ENCODE measurements at regions not wholly inside any gene's neighbourhood (a gene's known extent, or its start where the extent isn't known, plus 50 kb on each side); places are given as distances from the start of the nearest gene placed in this dataset.

GRCh38 chr14:85241022-85241855 lies 288.7 kb upstream of the FLRT2 start:
- DNase-seq, result no peak
- in situ Hi-C loops (cut with HindIII; ENCODE audit: low pct_ligation_motif_present, low pct_unique_long_range_greater_than_20kb, low sequenced_read_pairs), result no loop called here

DNA sequence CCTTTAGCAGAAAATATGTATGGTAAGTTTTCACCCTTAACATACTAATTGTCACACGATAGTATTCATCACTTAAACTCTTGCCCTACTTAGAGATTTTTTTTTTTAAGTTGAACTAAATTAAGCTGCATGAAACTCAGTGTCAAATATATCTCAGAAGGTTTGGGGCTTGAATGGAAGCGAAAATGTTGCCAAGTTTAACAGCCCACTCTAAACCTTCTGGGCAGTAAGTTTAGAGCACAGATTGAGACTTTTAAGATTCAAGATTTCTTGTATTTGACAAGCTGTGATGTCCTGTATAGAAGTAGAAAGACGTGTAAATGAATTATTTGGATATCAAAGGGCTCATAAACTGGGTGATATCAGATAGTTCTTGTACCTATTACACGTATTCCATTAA lies 287.3 kb upstream of the FLRT2 start:
- in situ Hi-C loops (cut with HindIII; ENCODE audit: low pct_ligation_motif_present, low pct_unique_long_range_greater_than_20kb, low sequenced_read_pairs), result no loop called here
- no peak for DNase-seq

GRCh38 chr14:85243321-85243720 lies 286.6 kb upstream of the FLRT2 start:
- in situ Hi-C loops (cut with HindIII; ENCODE audit: low pct_ligation_motif_present, low pct_unique_long_range_greater_than_20kb, low sequenced_read_pairs), result no loop called here
- no peak for DNase-seq

GRCh38 chr14:85247071-85247470 lies 282.9 kb upstream of the FLRT2 start:
- no peak for DNase-seq
- in situ Hi-C loops (cut with HindIII; ENCODE audit: low pct_ligation_motif_present, low pct_unique_long_range_greater_than_20kb, low sequenced_read_pairs), result no loop called here

DNA sequence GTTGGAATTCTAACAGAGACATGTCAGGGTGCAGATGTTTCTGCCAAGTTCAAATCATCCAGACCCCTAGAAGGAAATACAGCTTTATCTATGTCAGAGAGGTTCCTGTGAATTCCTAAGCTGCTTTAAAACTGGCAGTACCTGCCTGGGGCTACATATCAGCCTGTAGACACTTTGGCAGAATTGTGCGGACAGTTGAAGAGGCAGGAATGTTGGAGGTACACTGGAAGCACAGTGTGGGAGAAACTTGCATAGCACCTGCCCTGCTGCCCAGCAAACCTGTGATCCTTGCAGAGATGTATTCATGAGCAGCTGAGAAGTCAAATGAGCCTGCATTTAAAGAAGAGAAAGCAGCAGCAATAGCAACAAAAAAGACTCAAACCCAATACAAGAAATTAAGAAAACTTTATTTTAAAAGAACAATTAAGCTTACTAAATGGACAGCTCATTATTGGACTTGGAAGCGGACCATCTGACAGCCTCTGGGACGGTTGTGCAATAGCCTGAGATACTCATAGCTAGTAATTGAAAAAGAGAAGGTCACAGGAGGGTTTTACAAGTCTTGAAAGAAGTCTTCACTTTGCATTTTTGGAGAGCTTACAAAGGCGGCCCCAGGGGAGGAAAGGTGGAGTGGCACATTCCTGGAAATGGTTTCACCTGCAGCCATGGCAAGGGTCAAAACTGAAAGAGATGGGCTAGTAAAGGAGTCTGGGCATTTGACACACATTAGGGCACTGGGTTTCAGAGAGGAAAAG lies 280.9 kb upstream of the FLRT2 start:
- in situ Hi-C loops (cut with HindIII; ENCODE audit: low pct_ligation_motif_present, low pct_unique_long_range_greater_than_20kb, low sequenced_read_pairs), result no loop called here
- no peak for DNase-seq

DNA sequence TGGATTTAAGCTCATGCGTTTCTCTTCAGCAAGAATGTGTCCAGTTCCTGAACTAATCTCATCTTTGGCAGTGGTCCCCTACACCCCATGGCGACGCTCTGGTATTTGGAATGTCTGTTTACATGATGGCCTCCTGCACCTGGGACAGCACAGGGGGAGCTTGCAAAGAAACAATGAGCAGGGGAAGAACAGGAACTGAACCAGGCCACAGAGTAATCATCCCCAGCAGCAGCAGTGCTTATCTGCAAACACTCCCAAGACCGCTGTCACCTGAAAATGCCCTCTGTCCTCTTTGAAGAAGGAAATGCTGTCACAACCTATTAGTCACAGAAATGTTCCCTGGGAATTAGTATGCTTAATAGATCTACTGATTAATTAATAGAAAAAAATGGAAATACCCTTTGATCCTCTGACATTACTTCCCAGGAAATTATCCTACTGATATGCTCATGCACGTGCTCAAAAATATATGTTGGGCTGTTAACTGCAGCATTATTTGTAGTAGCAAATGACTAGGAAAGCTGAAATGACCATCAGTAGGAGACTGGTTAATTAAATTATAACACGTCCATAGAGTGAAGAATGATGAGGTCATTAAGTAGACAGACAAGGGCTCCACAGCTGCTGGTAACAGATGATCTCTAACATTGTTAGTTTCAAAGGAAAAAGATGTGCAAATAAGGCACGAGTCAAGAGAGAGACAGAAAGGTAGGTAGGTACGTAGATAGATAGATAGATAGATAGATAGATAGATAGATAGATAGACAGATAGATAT lies 279.3 kb upstream of the FLRT2 start:
- in situ Hi-C loops (cut with HindIII; ENCODE audit: low pct_ligation_motif_present, low pct_unique_long_range_greater_than_20kb, low sequenced_read_pairs), result no loop called here
- DNase-seq, result no peak

DNA sequence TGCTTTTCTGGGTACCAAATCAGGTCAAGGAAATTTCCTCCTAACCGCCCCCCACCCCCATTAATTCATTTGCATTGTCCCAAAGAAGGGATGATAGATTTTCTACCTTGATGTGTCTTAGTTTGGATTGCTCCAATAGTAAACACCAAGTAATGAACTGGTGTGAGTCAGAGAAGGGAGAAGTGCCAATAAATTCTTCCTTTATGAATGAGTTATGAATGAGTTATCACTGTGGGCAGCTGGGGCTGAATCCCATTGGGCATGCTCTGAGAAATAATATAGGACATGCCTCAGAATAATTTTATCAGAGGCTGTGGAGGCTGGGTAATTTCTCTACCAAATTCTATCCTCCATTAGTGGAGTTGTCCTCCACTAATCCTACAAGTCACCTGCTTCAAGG lies 277.9 kb upstream of the FLRT2 start:
- DNase-seq, result no peak

DNA sequence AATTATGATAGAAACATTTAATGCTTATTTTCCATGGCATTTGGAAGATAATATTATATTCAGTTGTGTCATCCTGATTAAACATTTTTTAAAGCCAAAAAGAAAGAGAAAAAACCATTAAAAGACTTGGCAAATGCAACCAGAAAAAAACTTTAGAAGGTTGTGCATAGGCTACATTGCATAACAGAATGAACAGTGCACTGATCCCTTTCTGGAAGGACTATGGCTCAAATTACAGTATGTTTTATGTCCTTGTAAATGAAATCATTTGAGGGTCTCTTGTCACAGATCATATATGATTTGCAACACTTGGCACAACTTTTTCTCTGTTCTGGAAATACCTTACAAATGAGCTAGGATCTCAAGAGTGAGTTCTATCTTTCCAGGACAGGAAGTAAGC lies 275.2 kb upstream of the FLRT2 start:
- DNase-seq, result no peak
- in situ Hi-C loops (cut with HindIII; ENCODE audit: low pct_ligation_motif_present, low pct_unique_long_range_greater_than_20kb, low sequenced_read_pairs), result no loop called here

More for the DNA sequence above, 277.9 kb upstream of the FLRT2 start:
- in situ Hi-C loops (cut with HindIII; ENCODE audit: low pct_ligation_motif_present, low pct_unique_long_range_greater_than_20kb, low sequenced_read_pairs), result no loop called here

- no peak for DNase-seq
- in situ Hi-C loops (cut with HindIII; ENCODE audit: low pct_ligation_motif_present, low pct_unique_long_range_greater_than_20kb, low sequenced_read_pairs), result no loop called here
Observed at GRCh38 chr14:85257287-85257686, 272.7 kb upstream of the FLRT2 start.

- in situ Hi-C loops (cut with HindIII; ENCODE audit: low pct_ligation_motif_present, low pct_unique_long_range_greater_than_20kb, low sequenced_read_pairs), result no loop called here
- no peak for DNase-seq
Observed at GRCh38 chr14:85263916-85264675, 265.8 kb upstream of the FLRT2 start.

DNA sequence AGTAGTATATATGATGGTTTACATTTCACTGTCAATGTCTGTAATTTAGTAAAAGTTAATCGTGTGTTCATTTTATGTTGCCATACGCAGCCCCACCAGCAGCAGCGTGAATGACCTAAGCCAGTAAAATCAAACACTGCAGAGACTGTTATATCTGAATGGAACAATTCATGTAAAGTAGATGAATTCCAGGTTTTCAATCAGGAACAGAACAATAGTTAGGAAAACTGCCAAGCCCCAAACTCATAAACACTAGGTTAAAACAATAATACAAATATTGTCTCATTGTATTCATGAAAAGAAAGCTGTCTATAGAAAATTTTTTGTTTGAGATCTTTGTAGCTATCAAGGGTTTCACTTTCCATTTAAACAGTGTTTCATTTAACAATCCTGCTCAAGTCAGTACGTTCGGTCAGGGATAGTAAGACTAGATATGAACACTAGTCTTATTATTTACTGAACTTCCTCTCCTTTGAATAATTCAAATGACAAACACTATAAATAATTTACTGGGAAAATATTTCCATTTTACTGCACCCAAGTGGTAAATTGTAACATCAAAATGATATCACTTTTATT lies 256.8 kb upstream of the FLRT2 start:
- DNase-seq, result no peak
- in situ Hi-C loops (cut with HindIII; ENCODE audit: low pct_ligation_motif_present, low pct_unique_long_range_greater_than_20kb, low sequenced_read_pairs), result no loop called here

GRCh38 chr14:85273952-85274351 lies 256.0 kb upstream of the FLRT2 start:
- DNase-seq, result no peak
- in situ Hi-C loops (cut with HindIII; ENCODE audit: low pct_ligation_motif_present, low pct_unique_long_range_greater_than_20kb, low sequenced_read_pairs), result no loop called here

DNA sequence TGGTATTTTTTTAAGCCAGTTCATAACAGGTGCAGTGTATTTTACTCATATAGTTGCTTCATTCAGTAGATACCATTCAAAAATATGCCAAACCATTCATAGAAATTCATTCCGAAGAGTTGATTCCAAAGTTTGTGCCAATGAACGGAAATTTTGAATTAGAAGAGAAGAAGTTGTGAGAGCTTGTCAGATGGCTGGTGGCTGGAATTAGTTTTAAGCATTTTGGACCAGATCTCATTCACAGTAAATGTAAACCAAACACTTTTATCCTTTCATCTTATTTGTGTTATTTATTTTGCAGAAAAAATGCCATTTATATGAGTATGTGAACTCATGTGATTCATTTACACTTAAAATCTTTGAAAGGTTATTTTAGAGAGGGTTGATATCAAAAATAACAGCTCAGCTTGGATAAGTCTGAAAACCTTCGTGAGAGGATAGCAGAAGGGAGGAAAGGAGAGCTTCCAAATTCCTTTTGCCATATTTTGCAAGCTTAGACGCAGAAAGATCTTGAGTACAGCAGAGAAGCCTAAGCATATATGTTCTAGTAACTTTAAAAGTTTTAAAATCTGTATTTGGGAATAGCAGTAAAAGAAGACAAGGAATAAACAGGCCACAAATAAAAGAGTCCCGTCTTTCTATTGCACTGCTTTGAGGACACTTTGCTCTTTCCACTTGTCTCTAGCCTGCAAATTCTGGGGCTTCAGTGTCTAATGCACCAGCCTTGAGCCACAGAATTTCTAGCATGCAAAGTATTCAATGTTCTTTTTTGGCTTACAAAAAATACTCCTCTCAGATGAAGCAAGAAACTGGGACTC lies 253.6 kb upstream of the FLRT2 start:
- DNase-seq, result no peak
- in situ Hi-C loops (cut with HindIII; ENCODE audit: low pct_ligation_motif_present, low pct_unique_long_range_greater_than_20kb, low sequenced_read_pairs), result no loop called here

- in situ Hi-C loops (cut with HindIII; ENCODE audit: low pct_ligation_motif_present, low pct_unique_long_range_greater_than_20kb, low sequenced_read_pairs), result no loop called here
- DNase-seq, result no peak
Observed at GRCh38 chr14:85276979-85277228, 253.0 kb upstream of the FLRT2 start.

DNA sequence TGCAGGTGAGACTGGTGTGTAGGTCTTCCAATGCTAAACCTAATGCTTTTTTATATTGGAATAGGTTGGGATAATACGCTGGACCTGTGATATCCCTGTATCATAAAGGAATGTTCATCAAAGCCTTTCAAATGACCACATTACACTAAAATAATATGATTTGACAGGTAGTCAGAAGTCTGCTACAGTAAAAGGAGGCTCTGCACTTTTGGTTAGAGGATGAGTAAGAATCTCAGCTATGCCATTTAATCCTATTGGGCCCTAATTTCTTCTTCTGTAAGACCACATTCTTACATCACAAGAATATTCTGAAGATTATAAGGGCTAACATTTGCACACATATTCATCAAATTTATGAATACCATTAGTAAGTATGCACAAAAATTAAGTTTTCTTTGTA lies 250.5 kb upstream of the FLRT2 start:
- no peak for DNase-seq
- in situ Hi-C loops (cut with HindIII; ENCODE audit: low pct_ligation_motif_present, low pct_unique_long_range_greater_than_20kb, low sequenced_read_pairs), result no loop called here

GRCh38 chr14:85280074-85280473 lies 249.9 kb upstream of the FLRT2 start:
- DNase-seq, result no peak
- in situ Hi-C loops (cut with HindIII; ENCODE audit: low pct_ligation_motif_present, low pct_unique_long_range_greater_than_20kb, low sequenced_read_pairs), result no loop called here

DNA sequence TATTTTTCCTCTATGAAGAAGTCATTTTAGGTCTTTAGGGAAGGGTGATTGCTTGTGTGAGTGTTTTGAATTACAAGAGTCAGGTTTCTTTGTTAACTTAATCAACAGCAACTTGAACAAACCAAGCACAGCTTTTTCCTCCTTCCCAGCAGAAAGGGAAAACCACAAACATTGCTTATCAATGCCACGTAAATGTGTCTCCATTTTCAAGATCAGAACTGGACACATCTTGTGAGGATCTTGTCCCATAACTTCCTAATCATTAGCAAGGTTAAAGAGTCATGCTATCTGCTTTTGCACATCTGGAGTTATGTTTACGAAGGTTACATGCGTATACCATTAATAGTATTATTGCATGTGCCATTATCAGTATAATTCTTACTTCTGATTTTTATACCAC lies 248.0 kb upstream of the FLRT2 start:
- DNase-seq, result no peak
- in situ Hi-C loops (cut with HindIII; ENCODE audit: low pct_ligation_motif_present, low pct_unique_long_range_greater_than_20kb, low sequenced_read_pairs), result no loop called here

- DNase-seq, result no peak
- in situ Hi-C loops (cut with HindIII; ENCODE audit: low pct_ligation_motif_present, low pct_unique_long_range_greater_than_20kb, low sequenced_read_pairs), result no loop called here
Observed at GRCh38 chr14:85288041-85288440, 241.9 kb upstream of the FLRT2 start.
